Fibroblast of peridontal ligament (primary cell): ENCODE measurements at regions not wholly inside any gene's neighbourhood (a gene's known extent, or its start where the extent isn't known, plus 50 kb on each side); places are given as distances from the start of the nearest gene placed in this dataset.
"Not testable (repeated sequence)": the region's sequence is repeated elsewhere in the genome, so short reads cannot be mapped to it uniquely, and the experiment has no call there.

ENCODE experiments used
- DNase-seq: peaks from one replicate; pipeline ENCODE4 v3.0.0-alpha.2; 2010; ENCODE audit errors: extremely low read depth

- no peak for DNase-seq
These were observed 123.6 kb downstream of the ZNF248 start for GRCh38 chr10:37733822-37734221.

- DNase-seq = peak; percentile 13
These were observed 124.7 kb downstream of the ZNF248 start for GRCh38 chr10:37732685-37733084.

- no peak for DNase-seq
These were observed 128.6 kb downstream of the ZNF248 start for GRCh38 chr10:37728830-37729229.

GRCh38 chr10:37727491-37728352 is 129.7 kb downstream of the ZNF248 start:
- DNase-seq = no peak

DNA sequence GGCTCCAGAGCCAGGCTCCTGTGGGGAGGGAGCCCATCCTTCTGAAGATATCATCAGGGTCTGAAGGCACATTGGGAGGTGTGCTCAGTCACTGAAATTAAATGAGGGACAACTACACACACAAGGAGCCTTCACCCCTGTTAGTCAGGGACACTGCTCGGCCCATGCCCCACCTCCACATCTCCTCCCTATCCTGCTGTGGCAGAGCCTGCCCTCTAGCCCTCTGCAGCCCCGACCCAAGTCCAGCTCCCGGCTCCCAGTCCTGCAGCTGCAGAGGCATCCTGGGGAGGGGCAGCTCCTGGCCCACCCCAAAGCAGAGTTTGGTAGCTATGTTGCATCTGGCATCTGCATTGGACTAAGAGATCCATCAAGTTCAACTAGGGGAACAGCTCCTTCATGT is 136.3 kb downstream of the ZNF248 start:
- no peak for DNase-seq

- DNase-seq = not testable (repeated sequence)
These were observed 139.3 kb downstream of the ZNF248 start for GRCh38 chr10:37718060-37718459.

- peak; percentile 20 for DNase-seq
These were observed 143.8 kb downstream of the ZNF248 start for GRCh38 chr10:37713642-37714041.

DNA sequence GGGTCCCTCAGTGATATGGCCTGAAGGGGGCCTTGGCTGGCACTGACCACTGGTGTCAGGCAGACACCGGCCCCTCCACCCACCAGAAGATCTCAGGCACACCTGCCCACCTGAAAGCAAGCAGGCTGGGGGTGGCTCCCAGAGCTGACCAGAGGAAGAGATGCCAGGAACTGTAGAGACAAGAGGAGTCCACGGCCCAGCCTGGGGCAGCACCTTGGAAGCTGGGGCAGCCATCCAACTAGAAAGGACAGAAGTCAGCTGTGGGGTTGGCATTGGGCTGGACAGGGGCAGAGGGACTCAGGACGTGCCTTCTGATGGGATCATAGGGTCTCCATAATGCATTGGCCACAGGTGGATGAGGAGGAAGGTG is 144.3 kb downstream of the ZNF248 start:
- DNase-seq = no peak

GRCh38 chr10:37712489-37713131 is 144.8 kb downstream of the ZNF248 start:
- DNase-seq = no peak

- no peak for DNase-seq
These were observed 145.6 kb downstream of the ZNF248 start for GRCh38 chr10:37711617-37712488.

GRCh38 chr10:37710831-37711616 is 146.4 kb downstream of the ZNF248 start:
- peak; percentile 30 for DNase-seq

DNA sequence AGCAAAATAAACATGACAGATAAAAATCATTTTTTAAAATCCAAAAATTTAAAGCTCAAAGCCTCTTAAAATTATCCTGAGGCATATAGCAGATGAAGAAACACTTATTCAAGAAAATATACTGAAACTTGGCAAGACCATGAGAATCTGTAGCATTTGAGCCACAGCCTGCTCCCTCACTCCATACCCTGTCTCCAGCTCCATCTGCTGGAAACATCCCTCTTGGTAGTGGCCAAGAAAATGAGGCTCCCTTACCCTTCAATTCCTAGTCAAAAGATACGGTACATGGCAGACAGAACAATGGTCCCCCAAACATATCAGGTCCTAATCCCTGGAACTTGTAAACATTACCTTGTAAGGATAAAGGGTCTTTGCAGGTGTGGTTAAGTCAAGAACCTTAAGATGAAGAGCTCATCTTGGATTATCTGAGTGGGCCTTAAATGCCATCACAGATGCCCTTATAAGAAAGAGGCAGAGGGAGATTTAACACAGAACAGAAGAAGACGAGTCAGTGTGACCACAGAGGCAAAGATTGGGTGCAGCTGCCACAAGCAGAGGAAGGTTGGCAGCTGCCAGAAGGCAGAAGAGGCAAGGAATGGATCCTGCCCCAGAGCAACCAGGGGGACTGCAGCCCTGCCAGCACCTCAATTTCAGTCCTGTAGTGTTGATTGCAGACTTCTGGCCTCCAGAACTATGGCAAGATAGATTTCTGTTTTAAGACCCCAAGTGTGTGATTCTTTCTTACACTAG is 149.4 kb downstream of the ZNF248 start:
- DNase-seq = peak; percentile 2

DNA sequence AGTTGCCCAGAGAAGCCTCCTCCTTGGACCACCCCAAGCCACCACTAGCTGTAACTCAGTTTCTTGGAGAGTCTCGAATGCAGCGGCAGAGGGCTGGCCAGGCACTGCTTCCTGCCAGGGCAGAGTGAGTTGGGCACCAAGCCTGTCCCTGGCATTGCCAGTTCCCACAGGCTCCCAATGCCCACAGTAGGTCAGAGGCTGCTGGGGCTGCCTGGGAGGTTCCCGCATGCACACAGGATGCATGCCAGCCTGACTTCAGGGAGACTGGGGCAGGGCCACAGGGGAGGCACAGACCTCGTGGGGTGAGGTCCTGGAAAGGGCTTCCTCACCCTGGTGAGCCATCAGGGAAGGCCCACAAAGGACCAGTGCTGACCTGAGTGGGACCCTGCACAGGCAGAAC is 152.8 kb downstream of the ZNF248 start:
- no peak for DNase-seq

DNA sequence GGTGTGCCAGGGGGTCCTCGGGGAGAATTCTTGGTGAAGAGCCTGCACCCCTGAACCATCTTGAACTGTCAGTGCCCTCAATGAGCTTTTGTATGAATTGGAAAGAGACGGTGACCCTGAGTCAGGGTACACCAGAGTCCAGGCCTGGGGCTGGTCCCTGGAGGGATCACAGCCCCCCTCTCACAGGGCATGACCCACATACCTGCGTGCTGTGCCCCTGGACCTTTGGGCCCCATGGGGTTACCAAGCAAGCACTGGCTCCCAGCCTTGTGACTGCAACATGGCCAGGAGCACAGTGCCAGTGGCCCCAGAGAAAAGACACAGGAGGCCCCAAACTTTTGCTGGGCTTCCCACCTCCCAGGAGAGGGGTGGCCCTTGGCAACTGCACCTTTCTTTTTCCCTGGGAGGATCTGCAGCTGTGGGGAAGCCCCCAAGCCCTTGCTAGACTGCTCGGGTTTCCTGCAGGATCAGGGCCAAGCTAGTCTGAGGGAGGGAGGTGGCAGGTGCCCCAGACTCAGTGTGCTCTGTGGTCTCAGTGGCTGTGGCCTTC is 153.5 kb downstream of the ZNF248 start:
- no peak for DNase-seq

DNA sequence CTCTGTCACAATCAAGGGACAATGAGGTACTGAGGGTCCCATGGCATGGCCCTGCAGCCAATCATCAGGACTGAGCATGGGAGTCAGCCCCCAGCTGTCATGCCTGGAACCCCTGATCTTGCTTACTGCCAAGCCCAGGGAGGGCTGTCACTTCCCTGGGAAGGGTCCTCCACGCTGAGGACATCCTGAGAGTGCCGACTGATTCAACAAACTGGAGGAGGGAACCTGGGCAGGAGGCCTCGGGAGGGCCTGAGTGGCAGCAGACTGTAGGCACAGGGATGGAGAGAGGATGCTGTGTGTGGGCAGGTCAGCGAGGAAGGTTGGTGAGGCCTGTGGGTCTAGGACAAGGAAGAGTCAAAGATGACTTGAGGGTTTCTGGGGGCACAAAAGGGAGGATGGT is 154.3 kb downstream of the ZNF248 start:
- no peak for DNase-seq

- no peak for DNase-seq
These were observed 155.5 kb downstream of the ZNF248 start for GRCh38 chr10:37701781-37702493.

DNA sequence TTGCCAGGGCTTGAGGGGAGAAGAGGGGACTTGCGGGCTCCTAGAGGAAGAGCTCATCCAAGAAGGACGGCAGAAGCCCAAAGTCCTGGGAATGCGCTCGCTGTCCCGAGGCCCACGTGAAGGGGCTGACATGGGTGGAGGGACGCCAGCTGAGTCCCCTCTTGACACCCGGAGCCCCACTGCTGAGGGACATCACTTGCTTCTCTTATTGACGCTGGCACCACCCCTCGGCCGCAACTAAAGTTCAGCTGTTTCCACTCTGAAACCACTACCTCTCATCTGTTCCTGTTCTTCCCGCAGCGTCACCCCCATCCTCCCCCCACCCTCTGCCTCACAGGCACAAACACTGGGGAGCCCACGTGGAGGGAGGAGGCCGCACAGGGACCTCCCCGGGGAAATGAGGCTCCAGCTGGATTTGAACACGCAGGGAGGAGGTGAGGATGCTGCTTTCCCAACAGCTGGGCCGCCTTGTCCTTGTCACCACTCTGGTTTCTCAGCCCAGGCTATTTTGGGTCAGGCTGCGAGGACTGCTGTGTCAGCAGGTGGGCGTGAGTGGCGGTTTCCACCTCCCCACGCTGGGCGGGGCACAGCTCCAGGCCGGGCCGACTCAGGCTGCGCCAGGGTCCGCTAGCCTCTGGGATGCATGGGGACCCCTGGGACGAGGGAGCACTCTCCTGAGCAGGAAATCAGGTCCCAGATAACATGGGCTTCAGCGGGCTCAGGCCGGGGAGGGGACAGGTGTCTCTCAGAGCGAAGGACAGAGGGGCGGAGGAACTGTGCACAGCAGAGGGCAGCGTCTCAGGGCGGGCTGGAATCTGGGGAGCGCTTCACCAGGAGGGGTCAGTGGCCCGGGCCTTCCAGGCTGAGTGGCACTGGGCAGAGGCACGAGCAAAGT is 156.3 kb downstream of the ZNF248 start:
- no peak for DNase-seq

- DNase-seq = no peak
These were observed 169.8 kb downstream of the ZNF248 start for GRCh38 chr10:37687581-37687980.
